GM23338 (cell line): ENCODE measurements at regions not wholly inside any gene's neighbourhood (a gene's known extent, or its start where the extent isn't known, plus 50 kb on each side); places are given as distances from the start of the nearest gene placed in this dataset.

Source experiments
- ATAC-seq: fragments of 200-7000 bp; cut with Tn5 transposase; 3 replicates; pipeline ENCODE4 v1.9.1; 2020
- DNase-seq: peaks from one replicate; pipeline ENCODE4 v3.0.0-alpha.2; 2015; ENCODE audit warnings: low spot score
- H2AFZ ChIP-seq: fragments of 200-600 bp; sonication (generic); 2 replicates; pipeline ENCODE4 v1.8.0; 2016; ENCODE audit warnings: antibody characterized with exemption, mild to moderate bottlenecking, moderate library complexity
- H3F3A ChIP-seq: fragments of 200-600 bp; sonication (generic); replicated peaks from 2 replicates; pipeline ENCODE4 v1.8.0; 2017; ENCODE audit warnings: antibody characterized with exemption, mixed run types, low read depth
- H3K27ac ChIP-seq: fragments of 200-600 bp; sonication (generic); 2 replicates; pipeline ENCODE4 v1.6.1; 2016; ENCODE audit warnings: low read depth
- H3K27me3 ChIP-seq: fragments of 200-600 bp; sonication (generic); 2 replicates; pipeline ENCODE4 v1.8.0; 2016; ENCODE audit warnings: mild to moderate bottlenecking, mixed run types, moderate library complexity; ENCODE audit not compliant: insufficient read depth
- H3K36me3 ChIP-seq: fragments of 200-600 bp; sonication (generic); 2 replicates; pipeline ENCODE4 v1.8.0; 2016; ENCODE audit warnings: mild to moderate bottlenecking; ENCODE audit not compliant: insufficient read depth
- H3K4me1 ChIP-seq: fragments of 200-600 bp; sonication (generic); 2 replicates; pipeline ENCODE4 v1.8.0; 2016; ENCODE audit warnings: mild to moderate bottlenecking, moderate library complexity; ENCODE audit not compliant: insufficient read depth
- H3K4me2 ChIP-seq: fragments of 200-600 bp; sonication (generic); 2 replicates; pipeline ENCODE4 v1.7.1; 2017; ENCODE audit warnings: mixed run types
- H3K4me3 ChIP-seq: fragments of 200-600 bp; sonication (generic); 2 replicates; pipeline ENCODE4 v1.6.1; 2016; ENCODE audit warnings: mixed run types
- H3K79me2 ChIP-seq: fragments of 200-600 bp; sonication (generic); replicated peaks from 2 replicates; pipeline ENCODE4 v1.8.0; 2017; ENCODE audit warnings: mild to moderate bottlenecking; ENCODE audit not compliant: insufficient read depth
- H3K9me2 ChIP-seq: fragments of 200-600 bp; sonication (generic); 2 replicates; pipeline ENCODE4 v1.8.0; 2017; ENCODE audit not compliant: insufficient read depth
- H4K20me1 ChIP-seq: fragments of 200-600 bp; sonication (generic); replicated peaks from 2 replicates; pipeline ENCODE4 v1.8.0; 2017; ENCODE audit warnings: mild to moderate bottlenecking; ENCODE audit not compliant: insufficient read depth
- H3K27ac Mint-ChIP-seq: 2 replicates; pipeline ENCODE4 v1.8.0; 2020; ENCODE audit warnings: inconsistent platforms, mild to moderate bottlenecking, moderate library complexity, mixed read lengths
- H3K27me3 Mint-ChIP-seq: 3 replicates; pipeline ENCODE4 v1.8.0; 2022; ENCODE audit warnings: low read depth, mild to moderate bottlenecking, moderate library complexity, mixed read lengths, inconsistent platforms; ENCODE audit not compliant: insufficient read depth, poor library complexity
- H3K36me3 Mint-ChIP-seq: 3 replicates; pipeline ENCODE4 v1.8.0; 2021; ENCODE audit warnings: low read depth, mild to moderate bottlenecking, inconsistent platforms, moderate library complexity, mixed read lengths
- H3K4me1 Mint-ChIP-seq: 3 replicates; pipeline ENCODE4 v1.8.0; 2020; ENCODE audit warnings: mild to moderate bottlenecking, inconsistent platforms, mixed read lengths
- H3K4me3 Mint-ChIP-seq: 3 replicates; pipeline ENCODE4 v1.8.0; 2021; ENCODE audit warnings: moderate library complexity, mild to moderate bottlenecking, inconsistent platforms, mixed read lengths
- H3K9me3 Mint-ChIP-seq: 3 replicates; pipeline ENCODE4 v1.8.0; 2020; ENCODE audit warnings: moderate library complexity, mild to moderate bottlenecking, inconsistent platforms, mixed read lengths
- CREB1 ChIP-seq: fragments of 250-450 bp; sonication (Bioruptor Pico); IDR thresholded peaks from 2 replicates; pipeline ENCODE4 v1.5.0; 2020; ENCODE audit warnings: low read depth, mild to moderate bottlenecking, moderate library complexity
- EZH2 ChIP-seq: fragments of 200-600 bp; sonication (generic); IDR thresholded peaks from one replicate; pipeline ENCODE4 v1.8.0; 2017; ENCODE audit warnings: antibody characterized with exemption, mild to moderate bottlenecking, low read depth; ENCODE audit not compliant: unreplicated experiment
- EZH2phosphoT487 ChIP-seq: fragments of 200-600 bp; sonication (generic); IDR thresholded peaks from one replicate; pipeline ENCODE4 v1.8.1; 2018; ENCODE audit warnings: antibody characterized with exemption; ENCODE audit not compliant: unreplicated experiment
- JUNB ChIP-seq: IDR thresholded peaks from one replicate; pipeline ENCODE4 v1.6.1; 2016; ENCODE audit warnings: antibody characterized with exemption; ENCODE audit not compliant: unreplicated experiment
- NANOG ChIP-seq: IDR thresholded peaks from 2 replicates; pipeline ENCODE4 v1.6.1; 2016; ENCODE audit warnings: antibody characterized with exemption, borderline replicate concordance
- POLR2AphosphoS5 ChIP-seq: IDR thresholded peaks from 2 replicates; pipeline ENCODE4 v1.6.1; 2016; ENCODE audit warnings: antibody characterized with exemption, low read depth
- ZNF114 ChIP-seq: fragments of 250-450 bp; sonication (Bioruptor Pico); IDR thresholded peaks from 2 replicates; pipeline ENCODE4 v1.5.0; 2020; ENCODE audit warnings: mild to moderate bottlenecking, moderate library complexity
- ZNF331 ChIP-seq: fragments of 250-450 bp; sonication (Bioruptor Pico); IDR thresholded peaks from 2 replicates; pipeline ENCODE4 v1.5.0; 2020; ENCODE audit warnings: low read depth, mild to moderate bottlenecking, moderate library complexity
- TF ChIP-seq, protein P1 (sequence below): fragments of 250-450 bp; sonication (Bioruptor Pico); IDR thresholded peaks from 2 replicates; pipeline ENCODE4 v1.5.0; 2020; ENCODE audit warnings: mild to moderate bottlenecking, moderate library complexity
- TF ChIP-seq, protein P2 (sequence below), 2 experiments: fragments of 200-600 bp in 1 of 2; sonication (generic) in 1 of 2; conservative IDR thresholded peaks; 2 replicates each; pipeline versions ENCODE4 v1.5.1 to v1.6.1; 2016 to 2017; ENCODE audit warnings: antibody characterized with exemption in 2 of 2, low read depth in 2 of 2, mild to moderate bottlenecking in 2 of 2, moderate library complexity in 1 of 2
- TF ChIP-seq, protein P3 (sequence below): IDR thresholded peaks from one replicate; pipeline ENCODE4 v1.6.1; 2018; ENCODE audit warnings: antibody characterized with exemption; ENCODE audit not compliant: unreplicated experiment
- TF ChIP-seq, protein P4 (sequence below): IDR thresholded peaks from 2 replicates; pipeline ENCODE4 v1.6.1; 2016; ENCODE audit warnings: antibody characterized with exemption

DNA sequence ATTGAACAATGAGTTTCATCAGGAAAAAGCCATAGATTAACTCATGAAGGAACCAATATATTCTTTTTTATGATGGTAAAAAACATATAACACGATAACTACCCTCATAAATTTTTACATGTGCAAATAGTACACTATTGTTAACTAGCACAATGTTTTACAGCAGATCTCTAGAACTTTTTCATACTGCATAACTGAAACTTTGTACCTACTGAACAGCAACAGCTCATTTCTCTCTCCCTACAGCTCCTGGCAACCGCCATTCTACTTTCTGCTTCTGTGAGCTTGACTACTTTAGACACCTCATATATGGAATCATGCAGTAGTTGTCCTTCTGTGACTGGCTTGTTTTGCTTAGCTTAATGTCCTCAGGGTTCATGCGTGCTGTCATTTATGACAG lies 235.4 kb downstream of the NFKBIZ start (continued):
- TF ChIP-seq, protein P1, sequence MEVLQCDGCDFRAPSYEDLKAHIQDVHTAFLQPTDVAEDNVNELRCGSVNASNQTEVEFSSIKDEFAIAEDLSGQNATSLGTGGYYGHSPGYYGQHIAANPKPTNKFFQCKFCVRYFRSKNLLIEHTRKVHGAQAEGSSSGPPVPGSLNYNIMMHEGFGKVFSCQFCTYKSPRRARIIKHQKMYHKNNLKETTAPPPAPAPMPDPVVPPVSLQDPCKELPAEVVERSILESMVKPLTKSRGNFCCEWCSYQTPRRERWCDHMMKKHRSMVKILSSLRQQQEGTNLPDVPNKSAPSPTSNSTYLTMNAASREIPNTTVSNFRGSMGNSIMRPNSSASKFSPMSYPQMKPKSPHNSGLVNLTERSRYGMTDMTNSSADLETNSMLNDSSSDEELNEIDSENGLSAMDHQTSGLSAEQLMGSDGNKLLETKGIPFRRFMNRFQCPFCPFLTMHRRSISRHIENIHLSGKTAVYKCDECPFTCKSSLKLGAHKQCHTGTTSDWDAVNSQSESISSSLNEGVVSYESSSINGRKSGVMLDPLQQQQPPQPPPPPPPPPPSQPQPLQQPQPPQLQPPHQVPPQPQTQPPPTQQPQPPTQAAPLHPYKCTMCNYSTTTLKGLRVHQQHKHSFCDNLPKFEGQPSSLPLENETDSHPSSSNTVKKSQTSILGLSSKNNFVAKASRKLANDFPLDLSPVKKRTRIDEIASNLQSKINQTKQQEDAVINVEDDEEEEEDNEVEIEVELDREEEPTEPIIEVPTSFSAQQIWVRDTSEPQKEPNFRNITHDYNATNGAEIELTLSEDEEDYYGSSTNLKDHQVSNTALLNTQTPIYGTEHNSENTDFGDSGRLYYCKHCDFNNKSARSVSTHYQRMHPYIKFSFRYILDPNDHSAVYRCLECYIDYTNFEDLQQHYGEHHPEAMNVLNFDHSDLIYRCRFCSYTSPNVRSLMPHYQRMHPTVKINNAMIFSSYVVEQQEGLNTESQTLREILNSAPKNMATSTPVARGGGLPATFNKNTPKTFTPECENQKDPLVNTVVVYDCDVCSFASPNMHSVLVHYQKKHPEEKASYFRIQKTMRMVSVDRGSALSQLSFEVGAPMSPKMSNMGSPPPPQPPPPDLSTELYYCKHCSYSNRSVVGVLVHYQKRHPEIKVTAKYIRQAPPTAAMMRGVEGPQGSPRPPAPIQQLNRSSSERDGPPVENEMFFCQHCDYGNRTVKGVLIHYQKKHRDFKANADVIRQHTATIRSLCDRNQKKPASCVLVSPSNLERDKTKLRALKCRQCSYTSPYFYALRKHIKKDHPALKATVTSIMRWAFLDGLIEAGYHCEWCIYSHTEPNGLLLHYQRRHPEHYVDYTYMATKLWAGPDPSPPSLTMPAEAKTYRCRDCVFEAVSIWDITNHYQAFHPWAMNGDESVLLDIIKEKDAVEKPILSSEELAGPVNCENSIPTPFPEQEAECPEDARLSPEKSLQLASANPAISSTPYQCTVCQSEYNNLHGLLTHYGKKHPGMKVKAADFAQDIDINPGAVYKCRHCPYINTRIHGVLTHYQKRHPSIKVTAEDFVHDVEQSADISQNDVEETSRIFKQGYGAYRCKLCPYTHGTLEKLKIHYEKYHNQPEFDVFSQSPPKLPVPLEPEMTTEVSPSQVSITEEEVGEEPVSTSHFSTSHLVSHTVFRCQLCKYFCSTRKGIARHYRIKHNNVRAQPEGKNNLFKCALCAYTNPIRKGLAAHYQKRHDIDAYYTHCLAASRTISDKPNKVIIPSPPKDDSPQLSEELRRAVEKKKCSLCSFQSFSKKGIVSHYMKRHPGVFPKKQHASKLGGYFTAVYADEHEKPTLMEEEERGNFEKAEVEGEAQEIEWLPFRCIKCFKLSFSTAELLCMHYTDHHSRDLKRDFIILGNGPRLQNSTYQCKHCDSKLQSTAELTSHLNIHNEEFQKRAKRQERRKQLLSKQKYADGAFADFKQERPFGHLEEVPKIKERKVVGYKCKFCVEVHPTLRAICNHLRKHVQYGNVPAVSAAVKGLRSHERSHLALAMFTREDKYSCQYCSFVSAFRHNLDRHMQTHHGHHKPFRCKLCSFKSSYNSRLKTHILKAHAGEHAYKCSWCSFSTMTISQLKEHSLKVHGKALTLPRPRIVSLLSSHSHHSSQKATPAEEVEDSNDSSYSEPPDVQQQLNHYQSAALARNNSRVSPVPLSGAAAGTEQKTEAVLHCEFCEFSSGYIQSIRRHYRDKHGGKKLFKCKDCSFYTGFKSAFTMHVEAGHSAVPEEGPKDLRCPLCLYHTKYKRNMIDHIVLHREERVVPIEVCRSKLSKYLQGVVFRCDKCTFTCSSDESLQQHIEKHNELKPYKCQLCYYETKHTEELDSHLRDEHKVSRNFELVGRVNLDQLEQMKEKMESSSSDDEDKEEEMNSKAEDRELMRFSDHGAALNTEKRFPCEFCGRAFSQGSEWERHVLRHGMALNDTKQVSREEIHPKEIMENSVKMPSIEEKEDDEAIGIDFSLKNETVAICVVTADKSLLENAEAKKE (CRISPR knock-in tag), result no peak
- no peak for TF ChIP-seq ZNF331 (CRISPR knock-in tag)
- TF ChIP-seq EZH2, result no peak
- TF ChIP-seq NANOG, result no peak
- TF ChIP-seq CREB1 (CRISPR knock-in tag), result no peak
- no peak for TF ChIP-seq POLR2AphosphoS5

DNA sequence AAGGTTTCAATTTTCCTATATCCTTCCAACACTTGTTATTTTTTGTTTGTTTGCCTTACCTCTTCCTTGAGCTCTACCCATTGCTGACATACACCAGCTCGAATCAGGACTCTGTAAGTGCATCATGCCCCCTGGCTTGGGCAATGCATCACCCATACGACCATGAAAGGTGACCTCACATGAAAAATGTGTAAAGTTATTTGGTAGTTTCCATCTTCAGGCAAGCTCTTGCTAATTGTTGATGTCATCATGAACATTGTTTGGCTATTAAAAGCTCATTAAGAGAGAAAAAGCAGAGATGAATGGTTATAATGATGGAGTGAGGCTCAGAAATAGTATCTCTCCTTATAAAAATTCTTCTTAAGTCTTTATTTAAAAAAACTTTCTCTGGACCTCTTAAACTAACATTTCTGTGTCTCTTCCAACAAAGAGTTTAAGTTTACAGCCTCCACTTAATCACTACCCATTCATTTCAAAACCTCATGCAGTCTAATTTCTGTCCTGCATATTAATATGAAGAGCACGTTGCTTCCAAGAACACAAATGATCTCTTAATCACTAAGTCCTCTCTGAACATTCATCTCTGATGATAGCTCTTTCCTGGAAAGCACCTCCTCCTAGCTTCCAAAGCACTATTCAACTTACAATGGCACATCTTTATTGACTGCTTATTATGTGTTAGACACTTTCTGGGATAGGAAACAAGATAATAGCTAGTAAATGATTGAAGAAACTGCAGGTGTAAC lies 236.3 kb downstream of the NFKBIZ start:
- no peaks in the 10 kb centered on the region for H3K27me3 Mint-ChIP-seq
- DNase-seq (no peak), ATAC-seq (no peak)
- no peak overlapping the region for H3K27ac Mint-ChIP-seq
- 0 out of 2 replicates have a peak, but pooled peaks cover 7% of the 10 kb centered on the region for H3K4me1 ChIP-seq
- H3K4me2 ChIP-seq, result no peak overlapping the region
- H4K20me1 ChIP-seq, result no peaks in the 10 kb centered on the region
- H3K36me3 ChIP-seq, result no peaks in the 10 kb centered on the region
- peaks cover 13% of the 10 kb centered on the region; the same call in 2 of the 3 replicates for H3K4me1 Mint-ChIP-seq
- no peak overlapping the region for H3K4me3 Mint-ChIP-seq
- no peaks in the 10 kb centered on the region for H3K79me2 ChIP-seq
- H3K36me3 Mint-ChIP-seq, result no peaks in the 10 kb centered on the region
- H3F3A ChIP-seq, result no peaks in the 10 kb centered on the region
- no peak overlapping the region for H3K4me3 ChIP-seq
- H3K9me2 ChIP-seq, result no peaks in the 10 kb centered on the region
- no peaks in the 10 kb centered on the region for H3K27me3 ChIP-seq
- H3K9me3 Mint-ChIP-seq, result no peaks in the 10 kb centered on the region
- no peak overlapping the region for H3K27ac ChIP-seq
- no peak overlapping the region for H2AFZ ChIP-seq
- TF ChIP-seq, protein P2, sequence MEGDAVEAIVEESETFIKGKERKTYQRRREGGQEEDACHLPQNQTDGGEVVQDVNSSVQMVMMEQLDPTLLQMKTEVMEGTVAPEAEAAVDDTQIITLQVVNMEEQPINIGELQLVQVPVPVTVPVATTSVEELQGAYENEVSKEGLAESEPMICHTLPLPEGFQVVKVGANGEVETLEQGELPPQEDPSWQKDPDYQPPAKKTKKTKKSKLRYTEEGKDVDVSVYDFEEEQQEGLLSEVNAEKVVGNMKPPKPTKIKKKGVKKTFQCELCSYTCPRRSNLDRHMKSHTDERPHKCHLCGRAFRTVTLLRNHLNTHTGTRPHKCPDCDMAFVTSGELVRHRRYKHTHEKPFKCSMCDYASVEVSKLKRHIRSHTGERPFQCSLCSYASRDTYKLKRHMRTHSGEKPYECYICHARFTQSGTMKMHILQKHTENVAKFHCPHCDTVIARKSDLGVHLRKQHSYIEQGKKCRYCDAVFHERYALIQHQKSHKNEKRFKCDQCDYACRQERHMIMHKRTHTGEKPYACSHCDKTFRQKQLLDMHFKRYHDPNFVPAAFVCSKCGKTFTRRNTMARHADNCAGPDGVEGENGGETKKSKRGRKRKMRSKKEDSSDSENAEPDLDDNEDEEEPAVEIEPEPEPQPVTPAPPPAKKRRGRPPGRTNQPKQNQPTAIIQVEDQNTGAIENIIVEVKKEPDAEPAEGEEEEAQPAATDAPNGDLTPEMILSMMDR (conservative IDR thresholded peaks at IDR 0.05; ENCODE audit: low read depth in 2 of 2), result no peak
- TF ChIP-seq ZNF114 (CRISPR knock-in tag) (no peak), EZH2phosphoT487 (no peak), JUNB (no peak), EZH2 (no peak), NANOG (no peak), ZNF331 (CRISPR knock-in tag) (no peak), POLR2AphosphoS5 (no peak), CREB1 (CRISPR knock-in tag) (no peak)
- TF ChIP-seq, protein P3, sequence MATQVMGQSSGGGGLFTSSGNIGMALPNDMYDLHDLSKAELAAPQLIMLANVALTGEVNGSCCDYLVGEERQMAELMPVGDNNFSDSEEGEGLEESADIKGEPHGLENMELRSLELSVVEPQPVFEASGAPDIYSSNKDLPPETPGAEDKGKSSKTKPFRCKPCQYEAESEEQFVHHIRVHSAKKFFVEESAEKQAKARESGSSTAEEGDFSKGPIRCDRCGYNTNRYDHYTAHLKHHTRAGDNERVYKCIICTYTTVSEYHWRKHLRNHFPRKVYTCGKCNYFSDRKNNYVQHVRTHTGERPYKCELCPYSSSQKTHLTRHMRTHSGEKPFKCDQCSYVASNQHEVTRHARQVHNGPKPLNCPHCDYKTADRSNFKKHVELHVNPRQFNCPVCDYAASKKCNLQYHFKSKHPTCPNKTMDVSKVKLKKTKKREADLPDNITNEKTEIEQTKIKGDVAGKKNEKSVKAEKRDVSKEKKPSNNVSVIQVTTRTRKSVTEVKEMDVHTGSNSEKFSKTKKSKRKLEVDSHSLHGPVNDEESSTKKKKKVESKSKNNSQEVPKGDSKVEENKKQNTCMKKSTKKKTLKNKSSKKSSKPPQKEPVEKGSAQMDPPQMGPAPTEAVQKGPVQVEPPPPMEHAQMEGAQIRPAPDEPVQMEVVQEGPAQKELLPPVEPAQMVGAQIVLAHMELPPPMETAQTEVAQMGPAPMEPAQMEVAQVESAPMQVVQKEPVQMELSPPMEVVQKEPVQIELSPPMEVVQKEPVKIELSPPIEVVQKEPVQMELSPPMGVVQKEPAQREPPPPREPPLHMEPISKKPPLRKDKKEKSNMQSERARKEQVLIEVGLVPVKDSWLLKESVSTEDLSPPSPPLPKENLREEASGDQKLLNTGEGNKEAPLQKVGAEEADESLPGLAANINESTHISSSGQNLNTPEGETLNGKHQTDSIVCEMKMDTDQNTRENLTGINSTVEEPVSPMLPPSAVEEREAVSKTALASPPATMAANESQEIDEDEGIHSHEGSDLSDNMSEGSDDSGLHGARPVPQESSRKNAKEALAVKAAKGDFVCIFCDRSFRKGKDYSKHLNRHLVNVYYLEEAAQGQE, result no peak
- TF ChIP-seq, protein P4, sequence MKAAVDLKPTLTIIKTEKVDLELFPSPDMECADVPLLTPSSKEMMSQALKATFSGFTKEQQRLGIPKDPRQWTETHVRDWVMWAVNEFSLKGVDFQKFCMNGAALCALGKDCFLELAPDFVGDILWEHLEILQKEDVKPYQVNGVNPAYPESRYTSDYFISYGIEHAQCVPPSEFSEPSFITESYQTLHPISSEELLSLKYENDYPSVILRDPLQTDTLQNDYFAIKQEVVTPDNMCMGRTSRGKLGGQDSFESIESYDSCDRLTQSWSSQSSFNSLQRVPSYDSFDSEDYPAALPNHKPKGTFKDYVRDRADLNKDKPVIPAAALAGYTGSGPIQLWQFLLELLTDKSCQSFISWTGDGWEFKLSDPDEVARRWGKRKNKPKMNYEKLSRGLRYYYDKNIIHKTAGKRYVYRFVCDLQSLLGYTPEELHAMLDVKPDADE, result no peak
